Right lobe of liver (tissue), 4 donors: ENCODE measurements at regions not wholly inside any gene's neighbourhood (a gene's known extent, or its start where the extent isn't known, plus 50 kb on each side); places are given as distances from the start of the nearest gene placed in this dataset.

Source experiments
- CTCF ChIP-seq, 4 donors: fragments of 200-600 bp in 3 of 4; fragments of 450-650 bp in 1 of 4; IDR thresholded peaks; one replicate each; pipeline versions ENCODE4 v1.5.1 to v1.8.0; 2016 to 2022; ENCODE audit warnings: antibody characterized with exemption in 4 of 4, mild to moderate bottlenecking in 2 of 4
- POLR2A ChIP-seq: fragments of 450-650 bp; IDR thresholded peaks from one replicate; pipeline ENCODE4 v1.6.1; 2017; ENCODE audit warnings: antibody characterized with exemption, mild to moderate bottlenecking
- donor health status: DM: no; HTN: no; CAD: no.
- donor health status: DM: no; HTN: no; CAD: no.
- donor health status: DM: no; HTN: yes; CAD: no.

- TF ChIP-seq CTCF (IDR thresholded peaks at IDR 0.05) = no peak
- no peak for TF ChIP-seq POLR2A
Observed at GRCh38 chr2:7984693-7985353, 697.0 kb upstream of the ID2 start.
